Skin of body (tissue), 1 donor: ENCODE measurements at regions not wholly inside any gene's neighbourhood (a gene's known extent, or its start where the extent isn't known, plus 50 kb on each side); places are given as distances from the start of the nearest gene placed in this dataset.
"Not testable (repeated sequence)": the region's sequence is repeated elsewhere in the genome, so short reads cannot be mapped to it uniquely, and the experiment has no call there.

ENCODE experiments used
- DNase-seq: peaks from one replicate; lab custom pipeline; 2025; lab: John Stamatoyannopoulos, UW

DNA sequence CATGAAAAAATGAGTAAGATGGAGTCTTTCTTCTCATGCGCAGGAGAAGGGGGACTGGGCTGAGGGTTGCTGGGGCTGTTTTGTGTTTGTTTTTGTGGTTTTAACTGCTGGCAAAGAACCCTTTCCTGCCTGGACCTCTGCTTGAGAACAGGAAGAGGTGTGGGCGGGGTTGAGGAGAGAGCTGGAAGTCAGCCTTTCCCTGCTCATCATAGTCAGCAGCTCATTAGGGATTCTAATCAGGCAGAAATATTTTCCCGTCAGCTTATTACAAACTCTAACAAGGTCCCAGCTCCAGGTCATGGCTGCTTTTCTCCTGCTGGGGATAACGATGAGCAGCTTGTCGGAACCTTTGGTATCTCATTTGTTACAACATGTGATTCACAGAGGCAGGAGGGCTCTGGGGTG is 185.0 kb upstream of the NRXN3 start:
- DNase-seq = no peak

DNA sequence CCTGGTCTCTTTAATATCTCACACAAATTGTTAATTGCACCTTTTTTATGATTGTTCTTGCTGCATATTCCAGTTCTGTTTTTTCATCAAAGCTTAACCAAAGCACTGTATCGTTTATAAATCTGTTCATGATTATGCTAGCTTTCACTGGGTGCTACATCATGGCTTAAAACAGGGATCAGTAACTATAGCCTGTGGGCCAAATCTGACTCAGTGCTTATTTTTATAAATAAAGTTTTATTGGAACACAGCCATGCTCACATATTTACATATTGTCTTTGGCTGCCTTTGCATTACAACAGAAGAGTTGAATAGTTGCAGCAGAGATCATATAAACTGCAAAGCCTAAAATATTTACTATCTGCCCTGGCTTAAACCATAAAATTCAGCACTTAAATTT is 183.4 kb upstream of the NRXN3 start:
- no peak for DNase-seq

GRCh38 chr14:77988096-77988870 is 181.9 kb upstream of the NRXN3 start:
- peak; percentile 16 for DNase-seq

GRCh38 chr14:77988970-77989369 is 181.2 kb upstream of the NRXN3 start:
- DNase-seq = no peak

DNA sequence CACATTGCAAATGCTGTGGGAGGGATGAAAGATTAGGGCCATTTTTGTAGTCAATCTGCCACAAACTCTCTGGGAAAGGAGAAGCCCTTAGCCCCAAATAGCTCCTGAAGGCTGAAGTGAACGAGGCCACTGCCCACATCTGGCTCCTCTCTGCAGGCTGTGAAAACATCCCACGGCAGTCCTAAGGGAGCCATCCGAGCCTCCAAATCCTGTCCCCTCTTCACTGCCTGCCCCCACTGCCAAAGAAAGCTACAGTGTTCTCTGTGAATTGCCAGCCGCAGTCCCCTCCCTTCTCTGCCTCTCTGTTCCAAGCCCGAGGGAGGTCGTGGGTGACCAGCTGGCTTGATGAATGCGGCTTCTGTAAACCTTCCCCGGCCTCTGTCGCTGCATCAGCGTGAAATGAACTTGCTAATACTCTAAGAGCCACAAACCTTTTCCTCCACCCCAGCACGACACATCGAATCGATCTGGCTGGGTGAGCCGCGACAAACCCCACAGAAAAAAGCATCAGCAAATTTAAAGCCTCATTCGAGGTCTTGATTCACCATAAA is 180.7 kb upstream of the NRXN3 start:
- no peak for DNase-seq

GRCh38 chr14:77990337-77990736 is 179.8 kb upstream of the NRXN3 start:
- no peak for DNase-seq

DNA sequence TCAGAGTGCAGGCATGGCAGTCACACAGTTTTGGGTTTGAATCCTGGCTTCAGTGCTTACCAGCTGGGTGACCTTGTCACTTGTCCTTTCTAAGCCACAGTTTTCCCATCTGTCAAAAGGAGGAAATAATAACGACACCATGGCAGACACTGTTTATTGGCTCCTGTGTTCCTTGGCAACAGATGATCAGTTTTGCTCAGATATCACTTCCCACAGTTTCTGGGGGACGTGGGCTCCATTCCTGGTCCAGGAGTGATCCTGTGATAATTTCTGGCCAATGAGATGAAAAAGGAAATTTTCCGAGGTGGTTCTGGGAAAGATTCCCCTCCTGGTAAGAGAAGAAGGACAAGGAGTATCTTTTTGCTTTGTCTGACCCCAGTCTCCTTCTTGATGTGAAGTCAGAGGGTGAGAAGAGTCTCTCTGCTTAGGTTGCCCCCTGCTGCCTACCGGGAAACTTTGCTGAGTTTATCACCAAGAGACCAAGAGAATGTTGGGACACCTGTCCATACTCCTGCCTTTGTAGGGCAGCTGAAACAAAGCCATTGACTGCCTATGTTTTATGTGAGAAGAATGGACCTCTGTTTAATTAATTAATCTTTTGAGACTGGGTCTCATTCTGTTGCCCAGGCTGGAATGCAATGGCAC is 178.9 kb upstream of the NRXN3 start:
- DNase-seq = no peak

GRCh38 chr14:78005325-78005724 is 164.8 kb upstream of the NRXN3 start:
- DNase-seq = no peak

- DNase-seq = no peak
These were observed 163.0 kb upstream of the NRXN3 start for GRCh38 chr14:78007160-78007559.

- no peak for DNase-seq
These were observed 159.5 kb upstream of the NRXN3 start for GRCh38 chr14:78010688-78011087.

DNA sequence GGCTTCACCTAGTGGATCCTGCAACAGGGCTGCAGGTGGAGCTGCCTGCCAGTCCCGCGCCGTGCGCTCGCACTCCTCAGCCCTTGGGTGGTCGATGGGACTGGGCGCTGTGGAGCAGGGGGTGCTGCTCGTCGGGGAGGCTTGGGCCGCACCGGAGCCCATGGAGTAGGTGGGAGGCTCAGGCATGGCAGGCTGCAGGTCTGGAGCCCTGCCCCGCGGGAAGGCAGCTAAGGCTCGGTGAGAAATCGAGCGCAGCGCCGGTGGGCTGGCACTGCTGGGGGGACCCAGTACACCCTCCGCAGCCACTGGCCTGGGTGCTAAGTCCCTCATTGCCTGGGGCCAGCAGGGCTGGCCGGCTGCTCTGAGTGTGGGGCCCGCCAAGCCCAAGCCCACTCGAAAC is 156.3 kb upstream of the NRXN3 start:
- DNase-seq = not testable (repeated sequence)

GRCh38 chr14:78016532-78016931 is 153.6 kb upstream of the NRXN3 start:
- DNase-seq = no peak

- DNase-seq = no peak
These were observed 151.9 kb upstream of the NRXN3 start for GRCh38 chr14:78018283-78018682.

GRCh38 chr14:78022059-78022458 is 148.1 kb upstream of the NRXN3 start:
- peak; percentile 20 for DNase-seq

- DNase-seq = no peak
These were observed 147.1 kb upstream of the NRXN3 start for GRCh38 chr14:78023112-78023511.

DNA sequence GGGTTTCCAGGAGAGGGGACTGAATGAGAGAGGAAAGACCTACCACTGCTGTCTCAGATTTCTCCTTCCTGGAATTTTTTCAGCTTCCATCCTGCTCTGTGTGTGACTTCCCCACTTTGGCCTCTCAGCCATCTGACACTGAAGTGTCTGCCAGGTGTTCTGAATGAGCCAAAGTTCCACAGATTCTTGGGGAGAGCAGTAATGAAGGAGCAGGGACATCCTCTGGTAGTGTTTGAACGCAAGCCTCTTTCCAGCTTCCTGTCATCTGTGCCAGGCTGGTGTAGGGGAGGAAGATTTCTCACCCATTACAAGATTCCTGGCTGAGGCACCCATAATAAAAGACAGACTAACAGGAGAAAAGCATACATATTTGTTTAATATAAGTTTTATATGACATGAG is 141.7 kb upstream of the NRXN3 start:
- DNase-seq = peak; percentile 42

- DNase-seq = no peak
These were observed 140.4 kb upstream of the NRXN3 start for GRCh38 chr14:78029601-78030372.

- DNase-seq = no peak
These were observed 126.8 kb upstream of the NRXN3 start for GRCh38 chr14:78043349-78043748.

DNA sequence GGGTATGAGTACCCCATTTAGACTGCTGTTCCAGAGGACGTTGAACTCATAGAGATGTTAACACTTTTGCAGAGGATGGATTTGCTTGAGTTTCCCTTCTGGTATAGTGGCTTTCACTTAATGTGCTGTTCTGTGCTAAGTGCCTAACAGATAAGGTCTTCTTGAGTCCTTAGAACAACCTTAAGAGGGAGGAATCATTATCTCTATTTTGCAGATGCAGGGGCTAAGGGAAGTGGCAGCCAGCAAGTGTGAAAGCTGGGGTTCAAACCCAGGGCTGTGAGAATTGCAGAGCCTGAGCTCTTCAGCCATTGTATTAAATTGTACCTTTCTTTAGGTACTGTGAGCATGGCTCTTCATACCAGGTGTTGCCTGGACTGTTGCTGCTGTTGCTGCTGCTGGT is 122.1 kb upstream of the NRXN3 start:
- no peak for DNase-seq

DNA sequence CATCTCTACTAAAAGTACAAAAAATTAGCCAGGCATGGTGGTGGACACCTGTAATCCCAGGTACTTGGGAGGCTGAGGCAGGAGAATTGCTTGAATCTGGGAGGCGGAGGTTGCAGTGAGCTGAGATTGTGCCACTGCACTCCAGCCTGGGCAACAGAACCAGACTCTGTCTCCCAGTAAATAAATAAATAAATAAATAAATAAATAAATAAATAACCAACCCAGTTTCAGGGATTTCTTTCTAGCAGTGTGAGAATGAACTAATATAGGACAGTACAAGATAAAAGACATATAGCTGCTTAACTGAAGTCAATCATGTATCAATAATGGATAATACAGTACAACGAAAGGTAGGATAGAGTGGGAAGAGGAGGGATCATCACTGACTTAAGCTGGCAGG is 113.3 kb upstream of the NRXN3 start:
- not testable (repeated sequence) for DNase-seq

DNA sequence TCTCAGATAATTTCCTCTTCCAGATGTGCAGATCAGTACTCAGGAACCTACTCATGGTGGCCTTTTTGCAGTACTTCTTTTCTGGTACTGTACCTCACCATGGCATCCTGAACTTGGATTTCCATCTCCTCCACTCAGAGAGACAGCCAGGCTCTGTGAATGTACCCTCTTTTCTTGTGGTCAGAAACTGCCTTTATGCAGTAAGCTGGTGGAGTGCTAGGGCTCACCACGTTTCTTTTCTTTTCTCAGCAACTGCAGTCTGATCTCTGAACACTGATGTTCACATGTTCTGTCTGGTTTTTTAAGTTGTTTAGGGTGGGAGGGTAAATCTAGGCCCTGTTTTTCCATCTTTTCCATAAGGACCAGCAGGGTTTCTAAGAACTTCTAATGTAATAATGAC is 99.8 kb upstream of the NRXN3 start:
- no peak for DNase-seq

DNA sequence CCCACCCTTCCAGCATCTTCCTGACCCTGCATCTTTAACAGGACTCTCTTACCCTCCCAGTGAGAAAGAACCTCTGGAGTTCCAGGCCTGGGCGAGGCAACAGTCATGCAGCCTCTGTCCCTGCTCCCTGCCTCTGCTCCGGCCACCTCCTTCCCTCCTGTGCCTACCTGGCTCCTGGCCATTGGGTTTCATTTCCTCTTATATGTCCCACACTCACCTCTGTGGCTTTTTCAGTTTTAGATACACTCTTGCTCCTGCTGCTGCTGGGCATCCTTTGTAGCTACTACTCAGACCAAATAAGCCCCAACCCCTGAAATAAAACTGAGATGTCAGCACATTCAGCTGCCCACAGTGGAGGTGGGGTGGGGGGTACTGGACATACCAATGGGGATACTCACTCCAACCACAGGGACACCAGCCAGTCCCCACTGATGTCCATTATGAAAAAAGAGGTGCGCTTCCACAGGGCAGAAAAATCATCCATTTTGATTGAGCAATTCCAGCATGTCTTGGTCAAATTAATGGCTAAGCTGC is 99.1 kb upstream of the NRXN3 start:
- DNase-seq = no peak
